ENCODE measurements at regions not wholly inside any gene's neighbourhood (a gene's known extent, or its start where the extent isn't known, plus 50 kb on each side); places are given as distances from the start of the nearest gene placed in this dataset.

DNA sequence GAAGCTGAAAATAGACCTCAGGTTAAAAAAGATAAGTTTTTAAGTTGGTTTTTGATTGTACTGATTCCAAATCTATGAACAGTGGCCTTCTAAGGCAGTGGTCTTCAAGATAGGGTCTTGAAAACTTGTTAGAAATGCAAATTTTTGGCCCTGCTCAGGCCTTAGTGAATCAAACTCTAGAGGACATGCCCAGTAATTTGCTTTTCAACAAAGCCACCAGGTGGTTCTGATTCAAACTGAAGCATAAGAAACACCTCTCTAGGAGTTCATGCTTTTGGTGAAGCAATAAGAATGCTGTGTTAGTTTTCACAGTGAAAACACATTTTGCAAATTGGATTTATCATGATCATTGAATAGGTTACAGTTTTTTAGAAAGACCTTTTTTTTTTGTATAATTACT is 1849.4 kb upstream of the AGA start:
- TF ChIP-seq, protein P1, sequence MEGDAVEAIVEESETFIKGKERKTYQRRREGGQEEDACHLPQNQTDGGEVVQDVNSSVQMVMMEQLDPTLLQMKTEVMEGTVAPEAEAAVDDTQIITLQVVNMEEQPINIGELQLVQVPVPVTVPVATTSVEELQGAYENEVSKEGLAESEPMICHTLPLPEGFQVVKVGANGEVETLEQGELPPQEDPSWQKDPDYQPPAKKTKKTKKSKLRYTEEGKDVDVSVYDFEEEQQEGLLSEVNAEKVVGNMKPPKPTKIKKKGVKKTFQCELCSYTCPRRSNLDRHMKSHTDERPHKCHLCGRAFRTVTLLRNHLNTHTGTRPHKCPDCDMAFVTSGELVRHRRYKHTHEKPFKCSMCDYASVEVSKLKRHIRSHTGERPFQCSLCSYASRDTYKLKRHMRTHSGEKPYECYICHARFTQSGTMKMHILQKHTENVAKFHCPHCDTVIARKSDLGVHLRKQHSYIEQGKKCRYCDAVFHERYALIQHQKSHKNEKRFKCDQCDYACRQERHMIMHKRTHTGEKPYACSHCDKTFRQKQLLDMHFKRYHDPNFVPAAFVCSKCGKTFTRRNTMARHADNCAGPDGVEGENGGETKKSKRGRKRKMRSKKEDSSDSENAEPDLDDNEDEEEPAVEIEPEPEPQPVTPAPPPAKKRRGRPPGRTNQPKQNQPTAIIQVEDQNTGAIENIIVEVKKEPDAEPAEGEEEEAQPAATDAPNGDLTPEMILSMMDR (IDR thresholded peaks at IDR 0.05), result no peak
- no peak for TF ChIP-seq POLR2A (IDR thresholded peaks at IDR 0.05)
